AG10803 (cell line): ENCODE measurements at regions not wholly inside any gene's neighbourhood (a gene's known extent, or its start where the extent isn't known, plus 50 kb on each side); places are given as distances from the start of the nearest gene placed in this dataset.

ENCODE experiments used
- DNase-seq: peaks from one replicate; pipeline ENCODE4 v3.0.0; 2010; ENCODE audit warnings: low read depth
- H3K4me3 ChIP-seq: 2 replicates; pipeline ENCODE4 v1.5.1; 2011; ENCODE audit warnings: mild to moderate bottlenecking, low read length, control low read depth
- CTCF ChIP-seq: conservative IDR thresholded peaks from 2 replicates; pipeline ENCODE4 v1.5.1; 2011; ENCODE audit warnings: mild to moderate bottlenecking, low read length, control low read depth, inconsistent platforms

- no peak for DNase-seq
- no peak overlapping the region for H3K4me3 ChIP-seq
- TF ChIP-seq CTCF: no peak
Observed at GRCh38 chr1:187629075-187629474, 800.3 kb downstream of the PLA2G4A start.

- H3K4me3 ChIP-seq: no peak overlapping the region
- no peak for TF ChIP-seq CTCF
- no peak for DNase-seq
Observed at GRCh38 chr1:187630653-187631380, 802.1 kb downstream of the PLA2G4A start.

- H3K4me3 ChIP-seq: no peak overlapping the region
- no peak for TF ChIP-seq CTCF
Observed at GRCh38 chr1:187631381-187631675, 802.6 kb downstream of the PLA2G4A start.

GRCh38 chr1:187631984-187632383, 803.2 kb downstream of the PLA2G4A start:
- no peak for TF ChIP-seq CTCF
- DNase-seq: no peak

More at GRCh38 chr1:187631381-187631675, 802.6 kb downstream of the PLA2G4A start:
- DNase-seq: no peak

GRCh38 chr1:187634940-187635339, 806.2 kb downstream of the PLA2G4A start:
- no peak for DNase-seq
- TF ChIP-seq CTCF: no peak
- H3K4me3 ChIP-seq: no peak overlapping the region

More at GRCh38 chr1:187631984-187632383, 803.2 kb downstream of the PLA2G4A start:
- H3K4me3 ChIP-seq: no peak overlapping the region

GRCh38 chr1:187638733-187639434, 810.1 kb downstream of the PLA2G4A start:
- no peak overlapping the region for H3K4me3 ChIP-seq
- TF ChIP-seq CTCF: no peak
- no peak for DNase-seq

- no peak for DNase-seq
- H3K4me3 ChIP-seq: no peak overlapping the region
- no peak for TF ChIP-seq CTCF
Observed at GRCh38 chr1:187641015-187641414, 812.3 kb downstream of the PLA2G4A start.
